GM12873 (cell line): ENCODE measurements at regions not wholly inside any gene's neighbourhood (a gene's known extent, or its start where the extent isn't known, plus 50 kb on each side); places are given as distances from the start of the nearest gene placed in this dataset.

Source experiments
- TF ChIP-seq, protein P1 (sequence below): IDR thresholded peaks from 2 replicates; pipeline ENCODE4 v1.5.1; 2012; ENCODE audit warnings: low read depth, mild to moderate bottlenecking, moderate library complexity, low read length, control low read depth; ENCODE audit not compliant: insufficient read depth; ENCODE audit errors: missing control alignments

GRCh38 chr4:116603096-116603495, 482.3 kb downstream of the TRAM1L1 start:
- TF ChIP-seq, protein P1, sequence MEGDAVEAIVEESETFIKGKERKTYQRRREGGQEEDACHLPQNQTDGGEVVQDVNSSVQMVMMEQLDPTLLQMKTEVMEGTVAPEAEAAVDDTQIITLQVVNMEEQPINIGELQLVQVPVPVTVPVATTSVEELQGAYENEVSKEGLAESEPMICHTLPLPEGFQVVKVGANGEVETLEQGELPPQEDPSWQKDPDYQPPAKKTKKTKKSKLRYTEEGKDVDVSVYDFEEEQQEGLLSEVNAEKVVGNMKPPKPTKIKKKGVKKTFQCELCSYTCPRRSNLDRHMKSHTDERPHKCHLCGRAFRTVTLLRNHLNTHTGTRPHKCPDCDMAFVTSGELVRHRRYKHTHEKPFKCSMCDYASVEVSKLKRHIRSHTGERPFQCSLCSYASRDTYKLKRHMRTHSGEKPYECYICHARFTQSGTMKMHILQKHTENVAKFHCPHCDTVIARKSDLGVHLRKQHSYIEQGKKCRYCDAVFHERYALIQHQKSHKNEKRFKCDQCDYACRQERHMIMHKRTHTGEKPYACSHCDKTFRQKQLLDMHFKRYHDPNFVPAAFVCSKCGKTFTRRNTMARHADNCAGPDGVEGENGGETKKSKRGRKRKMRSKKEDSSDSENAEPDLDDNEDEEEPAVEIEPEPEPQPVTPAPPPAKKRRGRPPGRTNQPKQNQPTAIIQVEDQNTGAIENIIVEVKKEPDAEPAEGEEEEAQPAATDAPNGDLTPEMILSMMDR, result no peak

GRCh38 chr4:116599859-116600258, 485.5 kb downstream of the TRAM1L1 start:
- TF ChIP-seq, protein P1, result peak; percentile 46

GRCh38 chr4:116598980-116599789, 486.2 kb downstream of the TRAM1L1 start:
- TF ChIP-seq, protein P1, result no peak

DNA sequence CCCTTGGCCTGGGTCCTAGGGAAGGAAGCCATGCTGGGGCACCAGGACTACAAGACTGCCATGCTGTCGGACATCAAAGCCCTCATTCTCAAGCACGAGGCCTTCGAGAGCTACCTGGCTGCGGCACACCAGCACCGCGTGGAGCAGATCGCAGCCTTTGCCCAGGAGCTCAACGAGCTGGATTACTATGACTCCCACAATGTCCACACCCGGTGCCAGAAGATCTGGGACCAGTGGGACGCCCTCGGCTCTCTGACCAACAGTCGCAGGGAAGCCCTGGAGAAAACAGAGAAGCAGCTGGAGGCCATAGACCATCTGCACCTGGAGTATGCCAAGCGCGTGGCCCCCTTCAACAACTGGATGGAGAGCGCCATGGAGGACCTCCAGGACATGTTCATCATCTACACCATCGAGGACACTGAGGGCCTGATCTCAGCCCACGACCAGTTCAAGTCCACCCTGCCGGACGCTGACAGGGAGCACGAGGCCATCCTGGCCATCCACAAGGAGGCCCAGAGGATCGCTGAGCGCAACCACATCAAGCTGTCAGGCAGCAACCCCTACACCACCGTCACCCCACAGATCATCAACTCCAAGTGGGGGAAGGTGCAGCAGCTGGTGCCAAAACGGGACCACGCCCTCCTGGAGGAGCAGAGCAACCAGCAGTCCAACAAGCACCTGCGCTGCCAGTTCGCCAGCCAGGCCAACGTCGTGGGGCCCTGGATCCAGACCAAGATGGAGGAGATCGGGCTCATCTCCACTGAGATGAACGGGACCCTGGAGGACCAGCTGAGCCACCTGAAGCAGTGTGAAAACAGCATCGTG, 487.0 kb downstream of the TRAM1L1 start:
- TF ChIP-seq, protein P1, result no peak

GRCh38 chr4:116590648-116591047, 494.7 kb downstream of the TRAM1L1 start:
- TF ChIP-seq, protein P1, result no peak

GRCh38 chr4:116588783-116589182, 496.6 kb downstream of the TRAM1L1 start:
- TF ChIP-seq, protein P1, result no peak

- TF ChIP-seq, protein P1, result no peak
Measured at GRCh38 chr4:116585246-116585645, 500.1 kb downstream of the TRAM1L1 start.
